ENCODE measurements at regions not wholly inside any gene's neighbourhood (a gene's known extent, or its start where the extent isn't known, plus 50 kb on each side); places are given as distances from the start of the nearest gene placed in this dataset.

DNA sequence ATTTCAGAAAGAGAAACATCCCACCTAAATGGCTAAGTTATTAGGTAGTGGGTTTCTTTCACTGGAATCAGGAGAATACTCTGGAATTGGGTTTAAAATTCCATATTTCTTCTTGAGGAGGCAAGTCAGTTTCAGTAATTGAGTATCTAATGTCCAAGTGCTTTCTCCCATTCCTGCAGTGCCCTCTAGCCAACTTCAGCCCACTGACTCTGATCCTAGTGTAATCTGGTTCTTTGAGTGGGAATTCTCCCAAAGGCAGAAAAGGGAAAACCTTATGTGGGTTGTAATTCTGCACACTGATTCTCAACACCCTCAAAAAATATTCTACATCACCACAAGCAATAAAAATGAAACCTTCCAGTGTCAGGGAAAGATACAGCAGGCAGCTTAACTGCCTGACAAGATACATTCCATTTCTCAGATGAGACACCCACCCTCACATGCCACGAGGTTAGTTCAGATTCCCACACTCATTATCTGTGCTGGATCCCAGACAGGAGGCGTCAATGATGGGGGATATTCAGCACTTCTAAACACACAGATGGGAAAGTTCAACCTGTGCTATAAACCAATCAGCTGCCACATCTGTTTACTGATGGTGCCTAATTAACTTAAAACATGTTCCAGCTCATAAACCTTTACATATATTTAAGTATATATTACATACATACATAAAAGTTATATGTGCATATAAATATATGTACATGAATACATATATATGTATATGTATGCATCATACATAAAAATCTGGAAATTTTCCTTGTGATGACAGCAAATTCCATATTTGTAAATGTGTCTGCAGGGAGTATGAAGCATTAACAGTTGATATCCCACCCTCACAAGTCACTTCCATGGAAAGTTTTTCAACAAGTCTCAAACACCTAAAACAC, 833.4 kb upstream of the AMELY start:
- TF ChIP-seq, protein P1, sequence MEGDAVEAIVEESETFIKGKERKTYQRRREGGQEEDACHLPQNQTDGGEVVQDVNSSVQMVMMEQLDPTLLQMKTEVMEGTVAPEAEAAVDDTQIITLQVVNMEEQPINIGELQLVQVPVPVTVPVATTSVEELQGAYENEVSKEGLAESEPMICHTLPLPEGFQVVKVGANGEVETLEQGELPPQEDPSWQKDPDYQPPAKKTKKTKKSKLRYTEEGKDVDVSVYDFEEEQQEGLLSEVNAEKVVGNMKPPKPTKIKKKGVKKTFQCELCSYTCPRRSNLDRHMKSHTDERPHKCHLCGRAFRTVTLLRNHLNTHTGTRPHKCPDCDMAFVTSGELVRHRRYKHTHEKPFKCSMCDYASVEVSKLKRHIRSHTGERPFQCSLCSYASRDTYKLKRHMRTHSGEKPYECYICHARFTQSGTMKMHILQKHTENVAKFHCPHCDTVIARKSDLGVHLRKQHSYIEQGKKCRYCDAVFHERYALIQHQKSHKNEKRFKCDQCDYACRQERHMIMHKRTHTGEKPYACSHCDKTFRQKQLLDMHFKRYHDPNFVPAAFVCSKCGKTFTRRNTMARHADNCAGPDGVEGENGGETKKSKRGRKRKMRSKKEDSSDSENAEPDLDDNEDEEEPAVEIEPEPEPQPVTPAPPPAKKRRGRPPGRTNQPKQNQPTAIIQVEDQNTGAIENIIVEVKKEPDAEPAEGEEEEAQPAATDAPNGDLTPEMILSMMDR (IDR thresholded peaks at IDR 0.05) = no peak
- TF ChIP-seq POLR2A (IDR thresholded peaks at IDR 0.05) = no peak

All from transverse colon (tissue), 3 donors.